ENCODE measurements at regions not wholly inside any gene's neighbourhood (a gene's known extent, or its start where the extent isn't known, plus 50 kb on each side); places are given as distances from the start of the nearest gene placed in this dataset.

DNA sequence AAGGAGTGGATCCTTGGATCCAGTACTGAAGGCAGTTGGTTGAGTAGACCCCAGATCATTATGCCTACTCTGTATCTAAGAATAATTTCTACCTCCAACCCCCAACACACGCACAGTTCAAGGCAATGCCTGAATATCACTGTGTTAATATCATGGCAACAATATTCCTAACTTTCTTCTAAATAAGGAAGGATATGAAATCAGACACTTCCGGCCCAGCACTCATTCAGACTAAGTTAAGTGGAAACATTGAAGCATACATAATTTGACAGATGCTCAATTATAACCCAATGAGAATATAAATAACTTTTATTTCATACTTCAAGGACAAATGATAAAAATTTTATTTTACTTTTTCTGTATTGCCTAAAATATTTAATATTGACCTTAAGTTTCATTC is 153.6 kb upstream of the COL3A1 start:
- Histone ChIP-seq H3K27me3 (ENCODE audit: control insufficient read depth in 1 of 2, insufficient read depth in 2 of 2, low read length in 2 of 2) (no peaks in the 10 kb centered on the region), H3K9me3 (ENCODE audit: low read length) (no peaks in the 10 kb centered on the region), H3K36me3 (ENCODE audit: insufficient read depth, low read length) (no peaks in the 10 kb centered on the region), H3K27ac (ENCODE audit: low read depth, low read length) (no peak overlapping the region), H3K9ac (ENCODE audit: low read length) (no peak overlapping the region), H3K4me3 (ENCODE audit: low read depth in 1 of 2, low read length in 2 of 2) (no peak overlapping the region), H3K4me1 (ENCODE audit: insufficient read depth, low read length) (no peaks in the 10 kb centered on the region)

DNA sequence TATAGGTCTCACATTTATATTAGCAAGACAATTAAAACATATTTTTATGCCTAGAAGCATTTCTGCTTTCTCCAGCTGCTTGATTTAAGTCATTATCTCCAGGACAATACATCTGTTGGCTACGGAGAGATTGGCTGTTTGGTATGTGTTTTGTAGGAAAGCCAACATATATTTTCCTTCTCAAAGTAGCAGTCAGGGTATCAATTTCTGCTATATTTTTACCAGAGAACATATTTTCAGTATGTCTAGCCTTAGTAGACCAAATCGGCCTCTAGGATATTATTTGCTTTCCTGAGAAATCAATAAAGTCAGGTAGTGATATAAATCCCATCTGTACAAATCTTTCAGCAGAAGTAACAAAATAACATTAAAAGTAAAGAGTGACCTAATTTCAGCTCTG is 150.0 kb upstream of the COL3A1 start:
- no peaks in the 10 kb centered on the region for H3K27me3 ChIP-seq (ENCODE audit: control insufficient read depth in 1 of 2, insufficient read depth in 2 of 2, low read length in 2 of 2)
- H3K9me3 ChIP-seq (ENCODE audit: low read length) = no peaks in the 10 kb centered on the region
- H3K4me1 ChIP-seq (ENCODE audit: insufficient read depth, low read length) = no peaks in the 10 kb centered on the region
- no peak overlapping the region for H3K9ac ChIP-seq (ENCODE audit: low read length)
- H3K27ac ChIP-seq (ENCODE audit: low read depth, low read length) = no peak overlapping the region
- no peaks in the 10 kb centered on the region for H3K36me3 ChIP-seq (ENCODE audit: insufficient read depth, low read length)
- no peak overlapping the region for H3K4me3 ChIP-seq (ENCODE audit: low read depth in 1 of 2, low read length in 2 of 2)

DNA sequence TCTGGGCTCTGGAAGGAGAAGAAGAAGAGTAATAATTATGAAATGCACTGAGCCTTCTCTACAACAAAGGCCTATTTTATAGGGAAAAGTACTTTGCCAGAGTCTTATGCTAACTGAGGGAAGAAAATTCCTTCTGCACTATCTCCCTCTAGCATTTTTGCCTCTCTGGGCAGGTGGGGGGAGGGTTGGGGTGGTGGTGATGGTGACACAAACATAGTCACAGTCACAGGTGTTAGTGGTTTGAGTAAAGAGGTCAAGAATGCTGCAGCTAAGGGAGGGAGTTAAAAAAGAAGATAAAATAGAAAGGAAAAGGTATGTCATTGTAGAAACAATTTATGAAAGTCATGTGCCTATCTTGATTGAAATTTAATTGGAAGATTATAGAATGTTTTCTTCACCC is 140.8 kb upstream of the COL3A1 start:
- Histone ChIP-seq H3K27ac (ENCODE audit: low read depth, low read length) (no peak overlapping the region), H3K4me1 (ENCODE audit: insufficient read depth, low read length) (no peaks in the 10 kb centered on the region), H3K9me3 (ENCODE audit: low read length) (no peaks in the 10 kb centered on the region), H3K36me3 (ENCODE audit: insufficient read depth, low read length) (no peaks in the 10 kb centered on the region), H3K9ac (ENCODE audit: low read length) (no peak overlapping the region), H3K27me3 (ENCODE audit: control insufficient read depth in 1 of 2, insufficient read depth in 2 of 2, low read length in 2 of 2) (no peaks in the 10 kb centered on the region), H3K4me3 (ENCODE audit: low read depth in 1 of 2, low read length in 2 of 2) (no peak overlapping the region)

DNA sequence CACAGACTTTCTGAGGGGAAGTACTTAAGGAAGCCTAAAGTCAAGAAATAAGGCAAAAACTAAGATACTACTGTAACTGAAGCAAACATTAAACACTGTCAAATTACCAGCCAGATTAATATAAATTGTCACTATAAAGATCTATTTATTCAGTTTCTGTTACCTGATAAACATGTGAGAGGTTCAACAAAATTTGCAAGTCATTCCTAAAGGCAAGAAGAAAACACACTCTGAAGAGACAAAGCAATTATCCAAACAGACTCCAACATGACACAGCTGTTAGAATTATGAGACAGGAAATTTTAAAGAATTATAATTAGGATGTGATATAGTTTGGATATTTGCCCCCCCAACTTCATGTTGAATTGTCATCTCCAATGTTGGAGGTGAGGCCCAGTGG is 140.4 kb upstream of the COL3A1 start:
- H3K36me3 ChIP-seq (ENCODE audit: insufficient read depth, low read length) = no peaks in the 10 kb centered on the region
- H3K4me3 ChIP-seq (ENCODE audit: low read depth in 1 of 2, low read length in 2 of 2) = no peak overlapping the region
- H3K27ac ChIP-seq (ENCODE audit: low read depth, low read length) = no peak overlapping the region
- no peaks in the 10 kb centered on the region for H3K9me3 ChIP-seq (ENCODE audit: low read length)
- H3K9ac ChIP-seq (ENCODE audit: low read length) = no peak overlapping the region
- H3K27me3 ChIP-seq (ENCODE audit: control insufficient read depth in 1 of 2, insufficient read depth in 2 of 2, low read length in 2 of 2) = no peaks in the 10 kb centered on the region
- no peaks in the 10 kb centered on the region for H3K4me1 ChIP-seq (ENCODE audit: insufficient read depth, low read length)

DNA sequence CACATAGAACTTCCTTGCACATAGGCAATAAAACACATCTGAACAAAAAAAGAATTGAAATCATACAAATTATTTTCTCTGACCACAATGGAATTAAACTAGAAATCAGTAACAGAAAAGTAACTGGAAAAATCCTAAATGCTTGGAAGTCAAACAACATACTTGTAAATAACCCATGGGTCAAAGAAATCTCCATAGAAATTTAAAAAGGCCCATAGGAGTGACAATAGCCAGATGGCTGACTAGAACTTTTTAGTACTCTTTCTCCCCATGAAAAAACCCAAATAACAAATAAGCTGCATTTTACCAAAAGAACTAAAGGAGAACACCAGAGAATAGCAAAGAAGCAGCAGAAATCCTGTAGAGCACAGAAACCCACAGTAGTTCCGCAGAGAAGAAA is 139.2 kb upstream of the COL3A1 start:
- no peaks in the 10 kb centered on the region for H3K9me3 ChIP-seq (ENCODE audit: low read length)
- H3K27me3 ChIP-seq (ENCODE audit: control insufficient read depth in 1 of 2, insufficient read depth in 2 of 2, low read length in 2 of 2) = no peaks in the 10 kb centered on the region
- no peak overlapping the region for H3K4me3 ChIP-seq (ENCODE audit: low read depth in 1 of 2, low read length in 2 of 2)
- no peaks in the 10 kb centered on the region for H3K4me1 ChIP-seq (ENCODE audit: insufficient read depth, low read length)
- no peak overlapping the region for H3K9ac ChIP-seq (ENCODE audit: low read length)
- H3K36me3 ChIP-seq (ENCODE audit: insufficient read depth, low read length) = no peaks in the 10 kb centered on the region
- H3K27ac ChIP-seq (ENCODE audit: low read depth, low read length) = no peak overlapping the region

DNA sequence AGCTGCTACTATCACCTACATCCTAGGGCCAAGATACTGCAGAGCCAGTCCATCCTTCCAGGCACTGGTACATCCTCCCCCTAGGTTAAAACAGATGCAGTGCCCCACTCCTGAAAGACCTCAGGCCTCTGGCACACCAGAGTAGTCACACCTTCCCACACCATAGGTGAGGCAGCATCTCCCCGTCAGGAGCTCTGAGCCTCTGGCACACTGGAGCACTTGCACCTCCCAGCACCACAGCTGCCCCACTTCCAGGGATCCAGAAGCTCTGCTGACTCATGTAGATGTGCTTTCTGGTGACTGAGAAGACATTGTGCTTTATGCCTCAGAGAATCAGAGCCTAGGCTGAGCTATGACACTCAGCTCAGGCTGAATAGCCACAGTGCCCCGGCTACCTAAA is 138.4 kb upstream of the COL3A1 start:
- Histone ChIP-seq H3K4me3 (ENCODE audit: low read depth in 1 of 2, low read length in 2 of 2) (no peak overlapping the region), H3K27ac (ENCODE audit: low read depth, low read length) (no peak overlapping the region), H3K4me1 (ENCODE audit: insufficient read depth, low read length) (no peaks in the 10 kb centered on the region), H3K36me3 (ENCODE audit: insufficient read depth, low read length) (no peaks in the 10 kb centered on the region), H3K27me3 (ENCODE audit: control insufficient read depth in 1 of 2, insufficient read depth in 2 of 2, low read length in 2 of 2) (no peaks in the 10 kb centered on the region), H3K9me3 (ENCODE audit: low read length) (no peaks in the 10 kb centered on the region), H3K9ac (ENCODE audit: low read length) (no peak overlapping the region)

DNA sequence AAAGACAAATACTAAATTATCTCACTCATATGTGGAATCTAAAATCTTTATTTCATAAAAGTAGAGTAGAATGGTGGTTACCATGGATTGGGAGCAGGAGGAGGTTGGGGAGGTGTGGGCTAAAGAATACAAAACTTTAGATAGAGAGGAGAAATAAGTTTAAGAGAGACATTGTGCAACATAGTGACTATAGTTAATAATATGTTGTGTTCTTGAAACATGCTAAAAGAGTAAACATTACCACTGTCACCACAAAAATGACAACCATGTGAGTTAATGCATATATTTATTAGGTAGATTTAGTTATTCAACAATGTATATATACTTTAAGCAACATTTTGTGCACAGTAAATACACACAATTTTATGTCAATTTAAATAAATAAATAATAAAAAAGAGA is 128.5 kb upstream of the COL3A1 start:
- Histone ChIP-seq H3K36me3 (ENCODE audit: insufficient read depth, low read length) (no peaks in the 10 kb centered on the region), H3K4me3 (ENCODE audit: low read depth in 1 of 2, low read length in 2 of 2) (no peak overlapping the region), H3K9me3 (ENCODE audit: low read length) (no peaks in the 10 kb centered on the region), H3K9ac (ENCODE audit: low read length) (no peak overlapping the region), H3K4me1 (ENCODE audit: insufficient read depth, low read length) (no peaks in the 10 kb centered on the region), H3K27me3 (ENCODE audit: control insufficient read depth in 1 of 2, insufficient read depth in 2 of 2, low read length in 2 of 2) (no peaks in the 10 kb centered on the region), H3K27ac (ENCODE audit: low read depth, low read length) (no peak overlapping the region)

DNA sequence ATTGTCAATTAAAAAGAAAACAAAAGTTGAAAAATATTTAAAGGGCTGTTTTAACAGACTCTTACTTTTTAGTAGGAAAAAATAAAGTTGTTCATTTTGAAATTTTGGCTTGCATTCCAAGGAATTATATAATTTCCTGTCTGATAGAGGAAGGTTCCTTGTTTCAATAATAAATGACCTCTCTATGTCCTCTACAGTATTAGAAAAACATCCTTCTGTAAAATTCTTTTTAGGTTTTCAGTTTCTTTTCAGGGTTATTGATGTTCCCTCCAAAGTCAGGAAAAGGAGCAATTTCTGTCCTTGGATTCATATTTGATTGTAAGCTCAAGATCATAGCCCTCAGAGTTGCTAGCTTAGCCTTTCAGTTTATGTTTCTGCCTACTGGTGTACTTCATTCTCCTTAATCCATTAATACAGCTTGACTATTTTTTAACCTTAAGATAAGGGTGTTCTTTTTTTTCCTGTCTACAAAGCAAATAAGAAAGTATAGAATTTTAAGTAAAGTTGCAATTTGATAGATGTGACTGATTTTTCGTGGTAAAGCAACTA is 125.2 kb upstream of the COL3A1 start:
- Histone ChIP-seq H3K4me1 (ENCODE audit: insufficient read depth, low read length) (peaks cover 4% of the 10 kb centered on the region), H3K9me3 (ENCODE audit: low read length) (no peaks in the 10 kb centered on the region), H3K36me3 (ENCODE audit: insufficient read depth, low read length) (no peaks in the 10 kb centered on the region), H3K4me3 (ENCODE audit: low read depth in 1 of 2, low read length in 2 of 2) (no peak overlapping the region), H3K27ac (ENCODE audit: low read depth, low read length) (no peak overlapping the region), H3K27me3 (ENCODE audit: control insufficient read depth in 1 of 2, insufficient read depth in 2 of 2, low read length in 2 of 2) (no peaks in the 10 kb centered on the region), H3K9ac (ENCODE audit: low read length) (no peak overlapping the region)

DNA sequence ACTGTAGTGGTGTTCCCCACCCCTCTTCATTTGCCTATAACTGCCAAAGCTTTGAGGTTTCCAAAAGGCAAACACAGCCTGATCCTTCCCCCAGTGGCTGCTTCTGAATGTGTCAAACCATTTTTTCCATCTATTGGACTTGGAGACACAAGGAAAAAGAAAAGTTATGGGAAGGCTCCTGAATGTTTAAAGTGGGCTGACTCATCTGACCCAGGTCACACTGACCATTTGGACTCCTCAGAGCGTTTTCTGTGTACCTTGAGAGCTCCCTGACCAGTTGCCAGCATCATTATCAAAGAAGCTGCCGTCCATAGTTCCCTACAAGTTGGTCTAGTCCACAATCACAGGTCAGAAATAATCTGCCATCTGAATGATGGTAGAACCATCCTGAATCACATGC is 123.4 kb upstream of the COL3A1 start:
- Histone ChIP-seq H3K4me3 (ENCODE audit: low read depth in 1 of 2, low read length in 2 of 2) (no peak overlapping the region), H3K4me1 (ENCODE audit: insufficient read depth, low read length) (peaks cover 4% of the 10 kb centered on the region), H3K27ac (ENCODE audit: low read depth, low read length) (no peak overlapping the region), H3K27me3 (ENCODE audit: control insufficient read depth in 1 of 2, insufficient read depth in 2 of 2, low read length in 2 of 2) (no peaks in the 10 kb centered on the region), H3K9me3 (ENCODE audit: low read length) (no peaks in the 10 kb centered on the region), H3K36me3 (ENCODE audit: insufficient read depth, low read length) (no peaks in the 10 kb centered on the region), H3K9ac (ENCODE audit: low read length) (no peak overlapping the region)

DNA sequence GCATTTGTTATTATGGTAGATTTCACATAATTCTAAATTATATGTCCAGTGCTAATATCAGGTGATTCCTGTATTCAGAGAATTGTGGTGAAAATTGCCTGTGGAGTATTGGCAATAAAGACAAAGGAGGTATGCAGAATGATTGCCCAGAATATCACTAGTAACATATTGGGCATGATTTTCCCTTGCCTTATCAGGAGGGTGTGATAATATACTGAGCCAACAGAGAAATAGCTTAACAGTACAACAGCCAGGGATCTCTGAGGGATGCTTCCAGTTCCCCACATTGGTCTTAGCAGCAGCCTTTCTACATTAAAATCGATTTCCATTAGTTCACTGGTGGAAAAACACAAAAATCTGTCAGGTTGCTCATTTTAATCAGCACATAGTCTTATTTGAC is 122.9 kb upstream of the COL3A1 start:
- Histone ChIP-seq H3K9ac (ENCODE audit: low read length) (no peak overlapping the region), H3K27me3 (ENCODE audit: control insufficient read depth in 1 of 2, insufficient read depth in 2 of 2, low read length in 2 of 2) (no peaks in the 10 kb centered on the region), H3K9me3 (ENCODE audit: low read length) (no peaks in the 10 kb centered on the region), H3K36me3 (ENCODE audit: insufficient read depth, low read length) (no peaks in the 10 kb centered on the region), H3K27ac (ENCODE audit: low read depth, low read length) (no peak overlapping the region), H3K4me3 (ENCODE audit: low read depth in 1 of 2, low read length in 2 of 2) (no peak overlapping the region), H3K4me1 (ENCODE audit: insufficient read depth, low read length) (peaks cover 4% of the 10 kb centered on the region)

DNA sequence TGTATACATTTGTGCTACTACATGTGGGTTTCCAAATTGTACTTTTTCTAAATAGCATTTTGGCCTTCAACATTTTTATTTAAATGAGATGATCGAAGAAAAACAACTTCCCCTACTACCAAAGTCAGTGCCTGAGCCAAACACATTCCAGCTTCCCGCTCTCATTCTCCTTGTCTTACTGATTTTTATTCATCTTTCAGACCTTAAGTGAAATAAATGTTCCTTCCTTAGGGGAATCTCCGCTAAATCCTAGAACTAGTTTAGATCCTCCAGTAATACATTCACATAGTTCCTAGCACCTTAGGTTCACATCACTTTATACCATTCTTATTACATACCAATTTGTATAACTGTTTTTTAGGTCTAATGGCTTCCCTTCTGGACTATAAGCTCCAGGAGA is 122.3 kb upstream of the COL3A1 start:
- Histone ChIP-seq H3K9ac (ENCODE audit: low read length) (no peak overlapping the region), H3K27me3 (ENCODE audit: control insufficient read depth in 1 of 2, insufficient read depth in 2 of 2, low read length in 2 of 2) (no peaks in the 10 kb centered on the region), H3K27ac (ENCODE audit: low read depth, low read length) (no peak overlapping the region), H3K9me3 (ENCODE audit: low read length) (no peaks in the 10 kb centered on the region), H3K36me3 (ENCODE audit: insufficient read depth, low read length) (no peaks in the 10 kb centered on the region), H3K4me3 (ENCODE audit: low read depth in 1 of 2, low read length in 2 of 2) (no peak overlapping the region), H3K4me1 (ENCODE audit: insufficient read depth, low read length) (peaks cover 4% of the 10 kb centered on the region)

DNA sequence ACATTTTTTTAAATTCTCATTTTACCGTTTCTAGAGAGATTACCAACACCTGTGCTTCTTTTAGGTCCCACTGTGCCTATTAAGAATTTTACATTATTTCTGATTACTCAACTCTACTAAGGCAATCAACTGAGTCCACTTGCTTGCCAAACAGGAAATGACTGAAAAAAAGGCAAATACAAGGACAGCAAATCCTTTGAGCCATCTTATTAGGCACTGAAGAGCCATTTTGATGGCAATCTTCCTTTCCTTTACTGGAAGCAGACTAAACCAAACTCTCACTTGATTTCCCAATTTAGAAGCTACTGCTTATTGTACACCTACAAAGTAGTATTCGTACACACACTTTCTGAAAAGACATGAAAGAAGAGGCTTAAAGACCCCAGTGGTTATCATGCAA is 121.4 kb upstream of the COL3A1 start:
- no peaks in the 10 kb centered on the region for H3K9me3 ChIP-seq (ENCODE audit: low read length)
- H3K36me3 ChIP-seq (ENCODE audit: insufficient read depth, low read length) = no peaks in the 10 kb centered on the region
- no peak overlapping the region for H3K4me3 ChIP-seq (ENCODE audit: low read depth in 1 of 2, low read length in 2 of 2)
- no peak overlapping the region for H3K9ac ChIP-seq (ENCODE audit: low read length)
- no peaks in the 10 kb centered on the region for H3K27me3 ChIP-seq (ENCODE audit: control insufficient read depth in 1 of 2, insufficient read depth in 2 of 2, low read length in 2 of 2)
- no peak overlapping the region for H3K27ac ChIP-seq (ENCODE audit: low read depth, low read length)
- H3K4me1 ChIP-seq (ENCODE audit: insufficient read depth, low read length) = peaks cover 4% of the 10 kb centered on the region
